SK-N-MC (cell line): ENCODE measurements at regions not wholly inside any gene's neighbourhood (a gene's known extent, or its start where the extent isn't known, plus 50 kb on each side); places are given as distances from the start of the nearest gene placed in this dataset.
"Not testable (repeated sequence)": the region's sequence is repeated elsewhere in the genome, so short reads cannot be mapped to it uniquely, and the experiment has no call there.

Experiments
- DNase-seq: peaks from one replicate; pipeline ENCODE4 v3.0.0-alpha.2; 2011; ENCODE audit warnings: low read depth, low spot score
- H3K27ac ChIP-seq: fragments of 200-600 bp; sonication (generic); 2 replicates; pipeline ENCODE4 v1.5.1; 2016; ENCODE audit warnings: mixed run types
- H3K36me3 ChIP-seq: fragments of 200-600 bp; sonication (generic); 2 replicates; pipeline ENCODE4 v1.6.1; 2017; ENCODE audit warnings: antibody characterized with exemption, low read length, mixed read lengths; ENCODE audit not compliant: insufficient read depth
- H3K4me3 ChIP-seq: fragments of 200-600 bp; sonication (generic); 2 replicates; pipeline ENCODE4 v1.5.1; 2016
- H3K9ac ChIP-seq: fragments of 200-600 bp; sonication (generic); 2 replicates; pipeline ENCODE4 v1.8.0; 2017; ENCODE audit warnings: mixed run types, mixed read lengths; ENCODE audit not compliant: insufficient read length
- H3K9me3 ChIP-seq: fragments of 200-600 bp; sonication (generic); 2 replicates; pipeline ENCODE4 v1.6.1; 2017; ENCODE audit warnings: low read depth, mild to moderate bottlenecking, antibody characterized with exemption, low read length, moderate library complexity, mixed read lengths
- EZH2 ChIP-seq: fragments of 200-600 bp; sonication (generic); IDR thresholded peaks from one replicate; pipeline ENCODE4 v1.6.1; 2017; ENCODE audit warnings: antibody characterized with exemption
- FOXP2 ChIP-seq: optimal IDR thresholded peaks from 2 replicates; pipeline ENCODE3; 2011; ENCODE audit warnings: mild to moderate bottlenecking, moderate library complexity; ENCODE audit not compliant: insufficient read depth; ENCODE audit errors: extremely low read length, control extremely low read depth
- POLR2AphosphoS5 ChIP-seq: IDR thresholded peaks from 2 replicates; pipeline ENCODE4 v1.6.1; 2012; ENCODE audit warnings: mild to moderate bottlenecking, low read depth, low read length, borderline replicate concordance

- H3K27ac ChIP-seq, result no peak overlapping the region
- no peak overlapping the region for H3K9ac ChIP-seq
- DNase-seq, result no peak
- TF ChIP-seq FOXP2 (no peak), EZH2 (no peak), POLR2AphosphoS5 (no peak)
- no peaks in the 10 kb centered on the region for H3K36me3 ChIP-seq
- no peak overlapping the region for H3K4me3 ChIP-seq
- no peaks in the 10 kb centered on the region for H3K9me3 ChIP-seq
These were observed 194.4 kb downstream of the BTBD3 start for GRCh38 chr20:12112089-12112474.

- no peak overlapping the region for H3K27ac ChIP-seq
- TF ChIP-seq EZH2 (no peak), FOXP2 (no peak), POLR2AphosphoS5 (no peak)
These were observed 195.0 kb downstream of the BTBD3 start for GRCh38 chr20:12112665-12113064.

GRCh38 chr20:12113075-12113467, 195.4 kb downstream of the BTBD3 start:
- no peaks in the 10 kb centered on the region for H3K9me3 ChIP-seq
- no peak for DNase-seq
- no peak overlapping the region for H3K9ac ChIP-seq
- no peak overlapping the region for H3K4me3 ChIP-seq
- no peak overlapping the region for H3K27ac ChIP-seq
- TF ChIP-seq EZH2, result no peak
- no peak for TF ChIP-seq POLR2AphosphoS5
- TF ChIP-seq FOXP2, result no peak
- no peaks in the 10 kb centered on the region for H3K36me3 ChIP-seq

More at GRCh38 chr20:12112665-12113064, 195.0 kb downstream of the BTBD3 start:
- no peaks in the 10 kb centered on the region for H3K9me3 ChIP-seq
- no peak overlapping the region for H3K4me3 ChIP-seq
- no peaks in the 10 kb centered on the region for H3K36me3 ChIP-seq
- DNase-seq, result no peak
- H3K9ac ChIP-seq, result no peak overlapping the region

GRCh38 chr20:12113468-12114371, 196.0 kb downstream of the BTBD3 start:
- Histone ChIP-seq H3K9ac (no peak overlapping the region), H3K27ac (no peak overlapping the region), H3K4me3 (no peak overlapping the region), H3K36me3 (no peaks in the 10 kb centered on the region), H3K9me3 (no peaks in the 10 kb centered on the region)
- no peak for DNase-seq
- TF ChIP-seq FOXP2, result no peak

- H3K27ac ChIP-seq, H3K9me3 ChIP-seq, H3K4me3 ChIP-seq, H3K36me3 ChIP-seq, DNase-seq, H3K9ac ChIP-seq: not testable (repeated sequence)
These were observed 211.4 kb downstream of the BTBD3 start for GRCh38 chr20:12129114-12129513.

GRCh38 chr20:12129532-12129931, 211.8 kb downstream of the BTBD3 start:
- H3K36me3 ChIP-seq, H3K9ac ChIP-seq, DNase-seq, H3K27ac ChIP-seq, H3K9me3 ChIP-seq, H3K4me3 ChIP-seq: not testable (repeated sequence)

- H3K4me3 ChIP-seq, result no peak overlapping the region
- TF ChIP-seq EZH2 (no peak), POLR2AphosphoS5 (no peak), FOXP2 (no peak)
These were observed 213.1 kb downstream of the BTBD3 start for GRCh38 chr20:12130781-12131180.

GRCh38 chr20:12133553-12133952, 215.9 kb downstream of the BTBD3 start:
- DNase-seq, result no peak
- Histone ChIP-seq H3K9ac (no peak overlapping the region), H3K4me3 (no peak overlapping the region), H3K36me3 (no peaks in the 10 kb centered on the region), H3K27ac (no peak overlapping the region), H3K9me3 (no peaks in the 10 kb centered on the region)
- no peak for TF ChIP-seq EZH2
- TF ChIP-seq POLR2AphosphoS5, result no peak
- no peak for TF ChIP-seq FOXP2

More at GRCh38 chr20:12130781-12131180, 213.1 kb downstream of the BTBD3 start:
- no peaks in the 10 kb centered on the region for H3K9me3 ChIP-seq
- no peak overlapping the region for H3K9ac ChIP-seq
- no peak for DNase-seq
- no peaks in the 10 kb centered on the region for H3K36me3 ChIP-seq
- H3K27ac ChIP-seq, result no peak overlapping the region

GRCh38 chr20:12145951-12146350, 228.3 kb downstream of the BTBD3 start:
- not testable (repeated sequence) for H3K4me3 ChIP-seq, H3K9me3 ChIP-seq, DNase-seq, H3K9ac ChIP-seq, H3K36me3 ChIP-seq, H3K27ac ChIP-seq
